ENCODE measurements at regions not wholly inside any gene's neighbourhood (a gene's known extent, or its start where the extent isn't known, plus 50 kb on each side); places are given as distances from the start of the nearest gene placed in this dataset.

DNA sequence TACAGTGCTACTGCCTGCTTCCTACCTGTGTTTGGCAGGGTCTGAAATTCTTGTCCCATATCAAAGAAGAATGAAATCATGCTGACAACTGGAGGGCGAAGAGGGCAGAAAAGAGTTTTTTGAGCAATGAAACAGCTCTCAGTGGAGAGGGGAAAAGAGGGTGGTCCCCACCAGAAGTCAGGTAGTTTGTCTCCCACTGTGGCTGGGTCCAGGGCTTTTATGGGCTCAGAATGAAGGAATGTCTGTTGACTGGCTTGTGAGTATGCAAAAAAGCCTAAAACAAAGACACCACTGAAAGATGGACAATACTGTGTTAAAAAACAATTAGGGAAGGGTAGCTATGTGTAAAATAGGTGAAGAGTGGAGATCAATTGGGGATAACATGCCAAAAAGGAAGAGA lies 115.0 kb downstream of the ADAM29 start:
- Histone ChIP-seq H3K9me3 (no peaks in the 10 kb centered on the region), H3K36me3 (no peaks in the 10 kb centered on the region), H3K4me1 (no peaks in the 10 kb centered on the region), H3K27ac (no peak overlapping the region), H3K27me3 (no peaks in the 10 kb centered on the region), H3K4me3 (no peak overlapping the region)
- DNase-seq: no peak
- TF ChIP-seq POLR2A (IDR thresholded peaks at IDR 0.05): no peak
- no peak for TF ChIP-seq CTCF (IDR thresholded peaks at IDR 0.05 in 4 of 5, conservative IDR thresholded peaks at IDR 0.05 in 1 of 5)
- no peak for ATAC-seq
- in situ Hi-C loops (cut with MboI; ENCODE audit: low sequenced_read_pairs in 4 of 4): no loop called here
- intact Hi-C loops (cut with DNase I; ENCODE audit: low total_unique reads): no loop called here

GRCh38 chr4:175034007-175034406 lies 115.8 kb downstream of the ADAM29 start:
- no peak overlapping the region for H3K27ac ChIP-seq

GRCh38 chr4:175034986-175035705 lies 117.0 kb downstream of the ADAM29 start:
- in situ Hi-C loops (cut with MboI; ENCODE audit: low sequenced_read_pairs in 4 of 4) (no loop called here), intact Hi-C loops (cut with DNase I; ENCODE audit: low total_unique reads) (no loop called here)
- Histone ChIP-seq H3K4me1 (no peaks in the 10 kb centered on the region), H3K4me3 (no peak overlapping the region), H3K27ac (no peak overlapping the region), H3K27me3 (no peaks in the 10 kb centered on the region), H3K36me3 (no peaks in the 10 kb centered on the region), H3K9me3 (no peaks in the 10 kb centered on the region)
- TF ChIP-seq CTCF (IDR thresholded peaks at IDR 0.05 in 4 of 5, conservative IDR thresholded peaks at IDR 0.05 in 1 of 5): no peak
- TF ChIP-seq POLR2A (IDR thresholded peaks at IDR 0.05): no peak
- DNase-seq: no peak
- ATAC-seq: no peak

More at GRCh38 chr4:175034007-175034406, 115.8 kb downstream of the ADAM29 start:
- no peak overlapping the region for H3K4me3 ChIP-seq
- ATAC-seq (no peak), DNase-seq (no peak)
- in situ Hi-C loops (cut with MboI; ENCODE audit: low sequenced_read_pairs in 4 of 4) (no loop called here), intact Hi-C loops (cut with DNase I; ENCODE audit: low total_unique reads) (no loop called here)
- H3K36me3 ChIP-seq: no peaks in the 10 kb centered on the region
- no peaks in the 10 kb centered on the region for H3K9me3 ChIP-seq
- no peak for TF ChIP-seq CTCF (IDR thresholded peaks at IDR 0.05 in 4 of 5, conservative IDR thresholded peaks at IDR 0.05 in 1 of 5)
- no peak for TF ChIP-seq POLR2A (IDR thresholded peaks at IDR 0.05)
- H3K27me3 ChIP-seq: no peaks in the 10 kb centered on the region
- H3K4me1 ChIP-seq: no peaks in the 10 kb centered on the region

DNA sequence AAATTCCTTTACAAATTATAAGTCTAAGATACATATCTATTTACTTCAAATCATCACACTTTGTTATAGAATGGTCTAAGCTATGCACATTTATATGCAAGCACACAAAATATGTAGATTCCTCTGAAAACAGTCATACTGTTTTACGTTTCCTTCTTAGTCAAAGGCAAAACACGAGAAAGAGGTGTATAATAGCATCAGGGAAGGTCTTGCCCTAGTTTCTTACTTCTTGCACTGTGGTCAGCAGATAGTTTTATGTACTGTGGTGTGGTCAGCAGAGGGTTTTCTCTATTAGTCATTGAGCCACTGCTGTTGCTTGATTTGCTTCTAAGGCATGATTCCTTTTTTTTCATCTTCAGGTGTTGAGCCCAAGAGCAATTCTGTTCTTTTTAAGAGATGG lies 117.7 kb downstream of the ADAM29 start:
- Histone ChIP-seq H3K27me3 (no peaks in the 10 kb centered on the region), H3K27ac (no peak overlapping the region), H3K9me3 (no peaks in the 10 kb centered on the region), H3K36me3 (no peaks in the 10 kb centered on the region), H3K4me3 (no peak overlapping the region), H3K4me1 (no peaks in the 10 kb centered on the region)
- intact Hi-C loops (cut with DNase I; ENCODE audit: low total_unique reads): no loop called here
- ATAC-seq (no peak), DNase-seq (no peak)
- TF ChIP-seq CTCF (IDR thresholded peaks at IDR 0.05 in 4 of 5, conservative IDR thresholded peaks at IDR 0.05 in 1 of 5): no peak
- TF ChIP-seq POLR2A (IDR thresholded peaks at IDR 0.05): no peak
- in situ Hi-C loops (cut with MboI; ENCODE audit: low sequenced_read_pairs in 4 of 4): no loop called here

Data from gastrocnemius medialis (tissue), 4 donors.